ENCODE measurements at regions not wholly inside any gene's neighbourhood (a gene's known extent, or its start where the extent isn't known, plus 50 kb on each side); places are given as distances from the start of the nearest gene placed in this dataset.
"Not testable (repeated sequence)": the region's sequence is repeated elsewhere in the genome, so short reads cannot be mapped to it uniquely, and the experiment has no call there.

DNA sequence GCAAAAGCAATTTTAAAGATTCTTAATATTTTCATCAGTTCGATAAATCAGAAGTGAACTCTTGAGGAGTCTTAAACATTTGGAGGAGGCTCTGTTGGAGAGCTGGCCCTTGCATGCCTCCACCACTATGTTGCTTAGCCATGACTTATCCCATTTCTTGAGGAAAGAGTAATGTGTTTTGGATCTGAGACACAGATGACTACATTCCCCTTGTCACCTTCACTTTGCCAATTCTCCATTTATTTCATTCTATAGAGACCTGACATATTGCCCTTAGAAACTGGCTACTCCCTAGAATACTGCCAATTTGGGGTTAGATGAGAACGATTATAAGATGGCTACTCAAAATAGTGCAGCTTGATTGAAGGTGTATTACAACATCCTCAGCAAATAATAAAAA lies 157.4 kb upstream of the TMEM260 start:
- no peak for DNase-seq (ENCODE audit: low read depth)

DNA sequence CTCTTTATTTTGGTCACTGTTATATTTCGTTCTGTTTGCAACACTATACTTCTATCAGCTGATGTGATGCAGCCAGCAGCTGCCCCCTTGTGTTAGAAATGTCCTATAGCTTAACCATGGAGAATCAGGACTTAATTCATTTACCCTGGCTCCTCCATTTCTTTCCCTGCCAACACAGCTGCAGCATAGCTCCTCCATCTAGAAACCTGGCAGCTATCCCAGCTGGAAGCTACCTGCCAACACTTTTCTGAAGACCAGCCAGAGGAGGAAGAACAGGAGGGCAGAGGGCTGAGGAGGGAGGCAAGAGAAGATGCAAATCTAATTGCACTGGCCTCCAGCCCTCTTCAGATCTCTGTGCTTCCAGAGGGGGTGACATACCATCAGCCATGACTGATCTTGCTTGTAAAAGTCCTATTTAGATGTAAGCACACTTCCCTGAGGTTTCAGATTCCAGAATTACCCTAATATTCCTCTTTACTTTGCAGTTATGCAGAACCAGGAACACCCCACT lies 156.8 kb upstream of the TMEM260 start:
- DNase-seq (ENCODE audit: low read depth), result peak; percentile 65

DNA sequence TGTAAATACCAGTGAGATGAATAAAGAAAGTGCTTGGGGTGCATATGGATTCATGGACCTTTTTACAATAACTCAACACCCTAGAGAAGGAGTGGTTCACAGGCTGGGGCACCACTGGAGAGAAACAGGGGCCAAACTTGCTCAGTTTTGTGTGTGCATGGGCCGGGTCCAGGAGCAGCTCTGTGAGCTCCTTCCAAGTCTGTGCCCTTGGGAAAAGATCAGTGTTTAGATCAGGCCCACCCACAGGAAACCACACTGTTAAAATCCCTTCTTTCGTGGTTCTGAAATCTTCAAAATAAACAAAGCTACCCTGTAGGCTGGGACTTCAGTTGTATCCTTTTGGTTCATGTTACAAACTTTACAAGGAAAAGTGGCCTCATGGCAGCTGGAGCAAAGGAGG lies 156.1 kb upstream of the TMEM260 start:
- peak; percentile 63 for DNase-seq (ENCODE audit: low read depth)

DNA sequence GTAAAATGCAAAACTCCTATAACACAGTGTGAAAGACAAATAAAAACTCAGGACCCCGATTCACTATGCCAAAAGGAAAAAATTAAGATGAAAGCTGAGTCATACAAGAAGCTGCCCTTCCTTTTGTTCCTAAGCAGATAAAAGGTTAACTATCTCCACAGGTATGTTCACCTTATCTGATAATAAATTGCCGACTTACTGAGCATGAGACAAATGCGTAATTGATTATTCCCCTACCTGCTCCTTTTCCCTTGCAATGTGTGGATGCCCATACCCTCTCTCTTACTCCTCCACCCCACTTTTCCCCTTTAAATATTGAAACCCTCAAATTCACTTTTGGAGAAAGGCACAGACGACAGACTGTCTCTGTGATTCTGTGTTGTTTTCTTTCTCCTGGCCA lies 148.6 kb upstream of the TMEM260 start:
- DNase-seq (ENCODE audit: low read depth), result no peak

- DNase-seq (ENCODE audit: low read depth), result no peak
Observed at GRCh38 chr14:56449670-56450213, 129.9 kb upstream of the TMEM260 start.

DNA sequence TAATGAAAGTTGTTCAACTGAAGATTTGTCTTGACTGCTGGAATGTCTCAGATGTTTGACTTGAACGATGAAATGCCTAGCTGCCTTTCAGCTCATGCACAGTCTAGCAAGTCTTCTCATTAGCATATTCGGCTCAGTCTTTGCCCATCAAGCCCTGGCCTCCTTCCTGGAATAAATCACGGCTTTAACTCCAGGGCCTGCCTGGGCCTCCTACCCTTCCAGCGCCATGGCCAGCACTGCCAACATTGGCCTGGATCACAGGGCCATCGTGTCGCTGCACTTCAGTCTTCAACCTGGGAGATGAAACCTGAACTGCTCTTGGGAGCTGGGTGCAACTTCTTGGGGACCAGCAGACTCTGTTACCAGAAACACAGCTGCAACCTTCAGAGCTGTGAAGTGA lies 126.7 kb upstream of the TMEM260 start:
- DNase-seq (ENCODE audit: low read depth), result no peak

DNA sequence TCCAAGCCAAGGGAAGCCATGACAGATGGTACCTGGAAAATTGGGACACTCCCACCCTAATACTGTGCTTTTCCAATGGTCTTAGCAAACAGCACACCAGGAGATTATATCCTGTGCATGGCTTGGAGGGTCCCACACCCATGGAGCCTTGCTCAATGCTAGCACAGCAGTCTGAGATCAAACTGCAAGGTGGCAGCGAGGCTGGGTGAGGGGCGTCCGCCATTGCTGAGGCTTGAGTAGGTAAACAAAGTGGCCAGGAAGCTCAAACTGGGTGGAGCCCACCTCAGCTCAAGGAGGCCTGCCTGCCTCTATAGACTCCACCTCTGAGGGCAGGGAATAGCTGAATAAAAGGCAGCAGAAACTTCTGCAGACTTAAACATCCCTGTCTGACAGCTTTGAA lies 124.9 kb upstream of the TMEM260 start:
- not testable (repeated sequence) for DNase-seq (ENCODE audit: low read depth)

DNA sequence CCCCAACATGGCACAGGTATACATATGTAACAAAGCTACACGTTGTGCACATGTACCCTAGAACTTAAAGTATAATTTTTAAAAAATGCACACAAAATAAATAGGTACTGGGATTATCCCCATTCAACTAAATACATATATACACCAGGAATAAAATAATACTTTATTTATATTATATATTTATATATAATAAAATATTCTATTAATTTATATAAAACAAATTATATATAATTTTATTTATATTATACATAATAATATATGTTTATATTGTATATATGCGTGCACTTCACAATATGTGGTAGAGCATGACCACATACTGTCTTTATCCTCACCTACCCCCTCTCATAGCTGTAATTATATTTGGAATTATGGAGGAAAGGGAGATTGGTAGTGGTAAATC lies 119.1 kb upstream of the TMEM260 start:
- DNase-seq (ENCODE audit: low read depth), result no peak

GRCh38 chr14:56461276-56462275 lies 118.0 kb upstream of the TMEM260 start:
- DNase-seq (ENCODE audit: low read depth), result no peak

DNA sequence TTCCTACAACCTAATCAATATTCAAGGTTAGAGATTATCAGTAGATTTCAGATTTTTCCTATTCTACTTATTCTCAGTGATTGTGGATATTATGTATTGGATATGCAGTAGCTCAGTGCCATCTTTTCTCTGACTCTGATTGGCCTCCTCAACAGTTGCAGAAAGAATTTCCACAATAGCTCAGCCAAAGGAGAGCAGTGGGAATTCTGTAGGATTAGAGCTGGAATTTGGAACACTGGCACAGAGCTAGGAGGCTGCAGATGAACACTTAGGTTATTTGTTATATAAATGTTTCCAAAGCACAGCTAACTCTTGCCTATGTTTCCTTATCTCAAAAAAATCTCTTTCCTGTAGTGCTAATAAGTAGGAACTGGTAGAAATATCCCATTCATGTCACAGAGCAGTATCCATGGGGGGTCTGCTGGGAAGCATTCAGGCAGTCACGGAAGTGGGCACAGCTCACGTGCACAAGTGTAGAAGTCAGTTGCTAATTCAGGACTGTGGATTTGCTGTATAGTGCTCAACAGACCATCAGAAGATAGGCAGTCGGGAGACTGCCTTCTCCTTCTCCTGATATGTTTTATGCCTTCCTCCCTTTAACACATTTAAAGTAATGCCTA lies 116.2 kb upstream of the TMEM260 start:
- no peak for DNase-seq (ENCODE audit: low read depth)

DNA sequence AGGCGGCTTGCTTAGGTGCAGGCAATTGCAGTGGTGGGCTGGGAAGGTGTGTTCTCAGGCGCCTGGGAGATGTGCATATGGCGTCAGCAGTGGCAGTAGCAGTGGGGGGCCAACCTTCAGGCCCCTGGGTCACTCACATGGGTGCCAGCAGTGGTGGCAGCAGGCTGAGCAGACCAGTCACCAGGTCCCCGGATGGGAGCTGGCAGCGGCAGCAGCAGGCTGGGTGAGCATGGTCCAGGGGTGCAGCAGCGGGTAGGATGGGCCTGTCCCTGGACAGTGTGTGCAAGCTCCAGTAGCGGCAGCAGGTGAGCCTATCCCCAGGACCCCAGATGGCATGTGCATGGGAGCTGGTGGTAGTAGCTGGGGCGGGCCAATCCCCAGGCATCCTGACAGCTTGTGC lies 108.5 kb upstream of the TMEM260 start:
- DNase-seq (ENCODE audit: low read depth), result no peak

GRCh38 chr14:56474419-56475022 lies 105.1 kb upstream of the TMEM260 start:
- DNase-seq (ENCODE audit: low read depth), result peak; percentile 25

DNA sequence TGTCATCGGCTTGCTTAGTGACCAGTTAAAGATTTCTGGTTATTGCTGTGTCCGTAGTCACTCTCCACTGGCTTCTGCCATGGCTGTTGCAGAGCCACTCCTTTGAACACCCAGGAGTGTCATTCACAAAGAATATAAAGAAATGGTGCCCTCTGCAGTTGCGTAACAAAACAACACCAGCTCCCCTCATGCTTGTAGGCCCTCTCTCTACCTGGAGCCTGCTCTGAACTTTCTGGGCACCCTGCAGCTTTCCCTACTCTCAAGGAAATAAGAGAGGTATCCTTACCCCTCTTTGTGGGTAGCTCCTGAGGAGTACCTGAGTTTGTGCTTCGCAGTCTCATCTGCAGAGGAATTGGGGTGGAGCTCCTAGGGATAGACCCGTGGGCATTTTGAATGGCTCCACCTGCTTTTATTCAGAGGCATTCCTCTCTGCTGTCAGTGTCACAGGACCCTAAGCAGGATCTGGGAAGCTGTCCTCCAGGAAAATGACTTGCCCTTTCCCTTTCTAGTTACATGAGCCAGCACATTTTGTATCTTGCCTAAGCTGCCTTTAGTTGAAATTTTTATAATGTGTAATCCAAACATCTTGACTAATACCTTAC lies 97.2 kb upstream of the TMEM260 start:
- DNase-seq (ENCODE audit: low read depth), result peak; percentile 17

- DNase-seq (ENCODE audit: low read depth), result peak; percentile 28
Observed at GRCh38 chr14:56487090-56487667, 92.4 kb upstream of the TMEM260 start.

DNA sequence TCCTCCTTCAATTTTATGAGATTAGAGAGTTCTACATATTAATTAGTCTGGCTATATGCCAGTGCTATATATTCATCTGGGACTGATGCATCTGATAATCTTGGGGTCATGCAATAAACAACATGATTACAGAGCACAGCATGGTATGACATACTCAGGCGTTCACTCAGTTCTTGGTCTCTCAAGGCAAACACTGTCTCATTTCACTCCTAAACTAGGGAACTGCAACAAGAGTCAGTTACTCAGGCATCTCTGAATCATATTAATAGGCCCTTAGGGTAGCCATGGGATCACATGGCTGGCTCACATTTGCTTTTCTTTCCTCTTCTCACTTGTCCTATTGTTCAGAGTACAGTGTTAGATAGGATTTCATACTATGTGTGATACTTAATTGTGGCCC lies 91.8 kb upstream of the TMEM260 start:
- DNase-seq (ENCODE audit: low read depth), result peak; percentile 78

GRCh38 chr14:56488306-56488705 lies 91.3 kb upstream of the TMEM260 start:
- DNase-seq (ENCODE audit: low read depth), result no peak

GRCh38 chr14:56490379-56490778 lies 89.2 kb upstream of the TMEM260 start:
- peak; percentile 22 for DNase-seq (ENCODE audit: low read depth)

DNA sequence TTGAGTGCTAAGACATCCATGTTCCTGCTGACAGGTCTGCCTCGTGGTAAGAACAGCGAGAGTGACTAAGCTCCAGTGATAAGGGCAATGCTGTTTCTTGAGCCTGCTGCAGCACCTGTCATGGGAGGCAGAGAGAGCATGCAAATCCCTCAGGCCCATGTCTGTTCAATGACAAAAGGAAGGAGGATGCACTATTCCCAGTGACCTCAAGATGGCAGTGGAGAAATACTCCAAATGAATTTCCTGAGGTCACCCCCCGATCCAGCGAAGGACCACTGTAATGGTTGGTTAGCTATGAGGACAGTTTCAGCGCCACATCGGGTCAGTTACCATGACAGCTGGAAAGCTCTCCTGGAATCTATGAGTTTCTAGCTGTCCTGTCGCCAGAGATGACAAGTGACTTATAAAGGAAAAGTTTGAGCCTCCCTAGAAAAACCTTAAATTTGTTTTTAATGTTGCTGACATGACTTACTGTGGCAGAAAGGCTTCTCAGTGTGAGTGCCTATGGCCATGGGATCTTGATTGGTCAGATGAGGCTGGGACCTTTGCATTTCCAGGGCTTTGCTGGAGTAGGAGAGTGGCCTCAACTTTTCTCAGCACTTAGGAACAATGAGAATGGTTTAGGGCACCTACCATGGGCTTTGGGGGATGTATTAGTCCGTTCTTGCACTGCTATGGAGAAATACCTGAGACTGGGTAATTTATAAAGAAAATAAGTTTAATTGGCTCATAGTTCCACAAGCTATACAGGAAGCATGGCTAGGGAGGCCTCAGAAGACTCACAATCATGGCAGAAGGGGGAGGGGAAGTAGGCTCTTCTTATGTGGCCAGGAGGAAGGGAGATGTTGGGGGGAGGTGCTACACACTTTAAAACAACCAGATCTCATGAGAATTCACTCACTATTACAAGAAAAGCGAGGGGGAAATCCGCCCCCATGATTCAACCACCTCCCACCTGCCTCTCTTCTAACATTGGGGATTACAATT lies 88.0 kb upstream of the TMEM260 start:
- peak; percentile 26 for DNase-seq (ENCODE audit: low read depth)

DNA sequence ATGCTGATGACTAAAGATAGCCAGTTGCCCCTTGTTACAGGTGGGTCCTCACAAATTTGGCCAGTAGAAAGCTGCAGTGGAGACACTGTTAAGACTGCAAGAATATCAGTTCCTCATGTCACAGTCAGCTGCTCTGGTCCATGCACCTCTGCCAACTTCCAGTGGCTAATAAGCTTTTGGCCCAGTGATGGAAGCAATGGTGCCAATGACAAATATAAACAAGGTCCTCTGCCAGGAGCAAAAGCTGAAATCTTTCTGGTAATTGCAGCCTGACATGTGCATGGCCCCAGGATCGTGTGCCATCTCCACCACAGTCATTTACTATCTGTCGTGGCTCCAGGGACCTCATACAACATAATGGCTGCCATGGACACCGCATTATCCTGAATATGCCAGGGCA lies 85.4 kb upstream of the TMEM260 start:
- DNase-seq (ENCODE audit: low read depth), result no peak

DNA sequence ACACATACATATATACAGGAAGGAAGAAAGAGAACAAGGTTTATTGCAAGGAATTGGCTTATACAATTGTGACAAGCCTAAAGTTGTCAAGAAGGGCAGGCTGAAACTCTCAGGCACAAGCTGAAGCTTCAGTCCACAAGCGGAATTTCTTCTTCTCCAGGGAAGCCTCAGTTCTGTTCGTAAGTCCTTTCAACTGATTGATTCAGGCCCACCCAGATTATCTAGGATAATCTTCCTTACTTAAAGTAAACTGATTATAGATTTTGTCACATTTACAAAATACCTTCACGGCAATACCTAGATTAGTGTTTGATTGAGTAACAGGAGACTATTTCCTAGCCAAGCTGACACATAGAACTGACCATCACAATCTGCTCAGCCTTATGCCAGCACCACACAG lies 81.5 kb upstream of the TMEM260 start:
- no peak for DNase-seq (ENCODE audit: low read depth)
